Cardiac septum (tissue), 1 donor: ENCODE measurements at regions not wholly inside any gene's neighbourhood (a gene's known extent, or its start where the extent isn't known, plus 50 kb on each side); places are given as distances from the start of the nearest gene placed in this dataset.

Experiments used
- DNase-seq: peaks from one replicate; pipeline ENCODE4 v3.0.0-alpha.2; 2020; ENCODE audit warnings: low spot score
- intact Hi-C: fragments of 100-400 bp; cut with DNase I; formaldehyde crosslinking; loops from one replicate; pipeline ENCODE4 v1.14.0; 2022
- donor health status: DM: no; HTN: no; CAD: no.

DNA sequence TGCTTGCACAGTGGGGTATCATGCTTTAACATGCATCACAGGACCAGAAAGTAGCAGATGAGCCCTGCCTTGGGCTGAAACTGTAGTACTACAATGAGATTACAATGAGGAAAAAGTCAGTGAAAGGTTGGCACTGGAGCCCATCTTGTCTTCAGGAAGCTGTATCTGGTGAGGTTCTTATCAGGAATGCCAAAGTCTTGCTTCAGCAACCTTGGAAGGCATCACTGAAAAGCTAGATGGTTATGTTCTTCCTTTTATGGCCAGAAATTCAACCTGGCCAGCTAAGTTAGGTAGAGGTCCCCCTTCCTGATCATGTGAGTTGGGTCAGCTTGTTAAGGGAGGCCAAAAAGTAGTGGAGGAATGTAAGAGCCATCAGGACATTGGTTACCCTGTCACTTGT is 254.0 kb upstream of the FAT3 start:
- intact Hi-C loops: no loop called here
- DNase-seq: no peak

DNA sequence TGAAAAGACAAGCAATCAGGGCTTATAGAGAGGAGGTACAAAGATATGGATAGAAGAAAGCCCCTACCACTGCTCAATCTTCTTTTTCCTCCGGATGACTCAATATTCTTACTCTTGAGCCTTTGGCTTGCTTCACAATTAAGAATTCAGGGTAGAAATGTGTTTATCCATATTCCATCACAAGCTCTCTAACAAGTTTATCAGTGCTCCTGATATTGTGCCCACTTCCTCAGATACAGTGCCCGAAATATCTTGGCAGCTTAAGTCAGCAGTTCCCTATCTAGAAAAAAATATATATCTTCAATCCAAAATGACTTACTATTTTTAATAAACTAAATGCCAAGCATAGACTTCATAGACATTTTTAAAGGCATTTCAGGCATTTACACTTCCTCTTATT is 255.1 kb upstream of the FAT3 start:
- no peak for DNase-seq
- intact Hi-C loops: no loop called here

DNA sequence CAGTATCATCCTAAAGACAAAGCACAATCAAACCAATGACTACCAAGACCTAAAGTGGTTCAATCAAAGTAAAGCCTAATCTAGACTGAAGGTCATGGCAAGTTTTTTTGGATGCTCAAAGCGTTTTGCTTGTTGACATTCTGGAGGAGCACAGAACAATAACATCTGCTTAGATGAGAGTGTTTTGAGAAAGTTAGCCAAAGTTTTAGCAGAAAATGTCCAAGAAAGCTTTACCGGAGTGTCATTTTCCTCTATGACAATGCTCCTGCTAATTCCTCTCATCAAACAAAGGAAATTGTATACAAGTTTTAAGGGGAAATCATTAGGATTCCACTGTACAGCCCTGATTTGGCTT is 256.9 kb upstream of the FAT3 start:
- intact Hi-C loops: no loop called here
- no peak for DNase-seq

DNA sequence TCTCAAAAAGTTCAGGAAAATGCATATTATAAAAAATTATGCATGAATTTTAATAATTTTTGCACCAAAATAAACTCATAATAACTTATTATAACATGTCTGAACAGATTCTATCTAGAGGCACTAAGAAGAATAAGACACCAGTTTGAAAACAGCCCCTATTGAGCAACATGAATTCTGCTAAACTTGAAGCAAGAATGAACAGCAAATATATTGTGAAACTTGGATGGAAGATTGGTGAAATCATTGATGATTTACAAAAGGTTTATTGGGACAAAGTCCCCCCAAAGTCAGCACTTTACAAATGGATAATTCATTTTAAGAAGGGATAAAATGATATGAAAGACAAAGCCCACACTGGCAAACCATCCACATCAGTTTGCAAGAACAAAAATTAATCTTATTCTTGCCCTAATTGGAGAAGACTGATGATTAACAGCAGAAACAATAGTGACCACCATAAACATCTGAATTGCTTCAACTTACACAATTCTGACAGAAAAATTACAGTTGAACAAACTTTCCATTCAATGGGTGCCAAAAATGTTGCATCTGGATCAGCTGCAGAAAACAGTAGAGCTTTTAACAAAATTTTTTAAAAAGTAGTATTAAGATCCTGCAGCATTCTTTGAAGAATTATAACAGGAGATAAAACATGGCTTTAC is 257.5 kb upstream of the FAT3 start:
- intact Hi-C loops: no loop called here
- DNase-seq: no peak

DNA sequence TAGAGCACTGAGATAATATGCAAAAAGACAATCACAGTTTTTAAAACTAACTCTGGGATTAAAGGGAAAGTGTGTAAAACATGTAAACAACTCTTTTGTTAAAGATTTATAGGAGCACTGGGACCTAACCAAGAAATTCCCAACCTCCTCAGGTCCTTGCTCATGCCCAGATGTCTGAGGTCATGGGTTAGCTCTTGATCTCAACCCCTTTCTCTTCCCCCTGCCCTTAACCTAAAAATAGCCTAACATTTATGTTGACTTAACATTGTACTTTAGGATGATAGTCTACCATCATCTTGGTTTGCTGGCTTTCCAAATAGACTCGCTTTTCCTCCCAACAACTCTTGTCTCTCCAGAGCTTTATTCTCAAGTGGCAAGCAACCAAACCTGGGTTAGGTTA is 258.2 kb upstream of the FAT3 start:
- intact Hi-C loops: no loop called here
- DNase-seq: no peak

DNA sequence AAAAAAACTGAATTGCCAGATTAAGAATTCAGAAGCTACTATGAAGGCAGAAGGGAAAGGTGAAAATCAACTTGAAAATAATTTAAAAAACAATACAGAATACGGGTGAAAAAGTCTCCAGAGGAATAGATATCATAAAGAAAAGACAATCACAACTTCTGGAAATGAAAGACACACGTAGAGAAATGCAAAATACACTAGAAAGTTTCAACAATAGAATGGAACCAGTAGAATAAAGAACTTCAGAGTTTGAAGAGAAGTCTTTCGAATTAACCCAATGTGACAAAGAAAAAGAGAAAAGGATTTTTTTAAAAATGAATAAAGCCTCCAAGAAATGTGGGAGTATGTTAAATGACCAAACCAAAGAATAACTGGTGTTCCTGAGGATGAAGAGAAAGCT is 263.8 kb upstream of the FAT3 start:
- intact Hi-C loops: no loop called here
- DNase-seq: no peak

DNA sequence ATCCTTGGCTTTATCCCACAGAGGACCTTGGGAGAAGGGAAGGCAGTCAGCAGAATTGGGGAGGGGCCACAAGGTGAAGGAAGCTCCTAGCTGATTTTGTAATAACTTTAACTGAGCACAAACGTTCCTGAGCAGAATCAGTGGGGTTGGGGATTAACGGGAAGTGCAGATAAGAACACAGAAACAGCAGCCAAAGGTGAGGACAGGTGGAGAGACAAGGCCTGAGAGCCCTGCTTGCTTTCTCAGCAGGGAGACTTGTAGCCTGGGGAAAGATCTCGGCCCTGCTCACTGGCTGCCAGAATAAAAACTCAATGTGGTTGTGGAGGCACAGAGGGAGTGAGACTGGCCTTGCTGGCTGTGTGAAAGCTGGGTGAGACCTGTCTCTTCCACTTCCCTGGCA is 265.2 kb upstream of the FAT3 start:
- intact Hi-C loops: no loop called here
- no peak for DNase-seq

DNA sequence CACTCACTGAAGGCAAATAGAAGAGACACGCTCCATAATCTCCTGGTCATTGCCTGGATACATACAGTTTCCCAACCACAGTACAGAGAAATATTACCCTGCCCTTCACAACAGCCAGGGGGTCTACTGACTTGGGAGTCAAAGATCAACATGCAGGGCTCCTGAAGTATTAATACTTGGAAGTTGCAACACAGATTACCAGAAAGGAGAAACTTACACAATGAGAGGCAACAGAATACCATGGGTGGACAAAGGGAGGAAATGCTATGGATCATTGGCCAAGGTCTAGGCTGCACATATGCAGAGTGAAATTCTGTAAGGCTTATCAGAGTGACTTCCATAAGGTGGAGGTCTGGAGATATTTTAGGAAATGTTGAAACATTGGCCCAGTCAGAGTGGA is 267.9 kb upstream of the FAT3 start:
- intact Hi-C loops: no loop called here
- DNase-seq: no peak

DNA sequence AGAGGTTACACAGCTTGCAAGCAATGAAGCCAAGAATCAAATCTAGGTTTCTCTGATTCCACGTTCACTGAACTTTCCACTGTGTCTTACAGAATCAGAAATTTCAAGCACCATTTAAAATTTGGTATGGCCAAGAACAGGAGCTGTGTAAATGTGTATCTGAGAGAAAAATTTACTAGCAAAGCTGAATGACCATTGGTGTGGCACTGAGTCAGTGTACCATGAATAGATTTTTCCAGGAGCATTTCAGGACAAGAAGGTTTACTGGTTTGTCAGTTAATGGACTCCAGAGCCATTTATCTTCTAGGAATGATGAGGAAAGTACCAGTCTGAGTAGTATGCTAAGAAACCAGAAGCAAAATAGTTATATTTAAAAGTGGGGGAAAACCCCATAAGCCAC is 269.4 kb upstream of the FAT3 start:
- intact Hi-C loops: no loop called here

DNA sequence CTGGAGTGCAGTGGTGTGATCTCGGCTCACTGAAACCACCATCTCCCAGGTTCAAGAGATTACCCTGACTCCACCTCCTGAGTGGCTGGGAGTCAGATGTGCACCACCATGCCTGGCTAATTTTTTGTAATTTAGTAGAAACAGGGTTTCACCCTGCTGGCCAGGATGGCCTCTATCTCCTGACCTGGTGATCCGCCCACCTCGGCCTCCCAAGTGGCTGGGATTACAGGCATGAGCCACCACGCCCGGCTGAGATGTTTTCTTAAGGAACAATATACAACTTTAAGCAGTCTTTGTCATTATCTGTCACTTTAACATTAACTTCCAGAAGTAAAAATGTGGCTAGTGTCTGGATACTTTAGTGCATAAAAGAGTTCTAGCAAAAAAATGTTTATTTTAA is 272.6 kb upstream of the FAT3 start:
- intact Hi-C loops: no loop called here
- DNase-seq: no peak

More for the DNA sequence above, 269.4 kb upstream of the FAT3 start:
- DNase-seq: no peak

DNA sequence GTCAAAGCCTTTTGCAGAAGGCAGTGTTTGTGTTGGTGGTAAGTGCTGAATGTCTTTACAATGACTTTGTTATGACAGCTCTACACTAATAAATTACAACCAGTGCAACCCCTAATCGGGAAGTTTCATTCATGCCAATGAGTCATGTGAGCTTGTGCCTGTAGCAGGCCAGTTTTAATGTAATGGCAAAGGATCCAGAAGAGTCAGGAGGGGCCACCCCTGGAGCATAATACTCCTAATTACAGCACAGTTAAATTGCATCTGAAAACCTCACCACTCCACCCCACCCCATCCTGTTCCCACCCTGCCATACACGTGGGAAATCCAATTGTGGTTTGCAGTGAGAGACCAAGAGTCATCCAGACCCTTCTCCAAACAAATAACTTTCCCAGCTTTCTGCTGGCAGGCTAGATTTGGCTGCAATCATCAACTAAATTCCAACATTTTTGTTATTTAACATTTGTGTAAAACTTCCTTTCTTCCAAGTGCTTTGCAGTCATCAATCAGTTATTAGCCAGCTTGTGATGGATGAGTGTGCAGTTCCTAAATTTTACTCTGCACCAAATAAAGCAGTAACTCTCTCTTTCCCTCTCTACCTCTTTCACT is 277.3 kb upstream of the FAT3 start:
- no peak for DNase-seq
- intact Hi-C loops: no loop called here

DNA sequence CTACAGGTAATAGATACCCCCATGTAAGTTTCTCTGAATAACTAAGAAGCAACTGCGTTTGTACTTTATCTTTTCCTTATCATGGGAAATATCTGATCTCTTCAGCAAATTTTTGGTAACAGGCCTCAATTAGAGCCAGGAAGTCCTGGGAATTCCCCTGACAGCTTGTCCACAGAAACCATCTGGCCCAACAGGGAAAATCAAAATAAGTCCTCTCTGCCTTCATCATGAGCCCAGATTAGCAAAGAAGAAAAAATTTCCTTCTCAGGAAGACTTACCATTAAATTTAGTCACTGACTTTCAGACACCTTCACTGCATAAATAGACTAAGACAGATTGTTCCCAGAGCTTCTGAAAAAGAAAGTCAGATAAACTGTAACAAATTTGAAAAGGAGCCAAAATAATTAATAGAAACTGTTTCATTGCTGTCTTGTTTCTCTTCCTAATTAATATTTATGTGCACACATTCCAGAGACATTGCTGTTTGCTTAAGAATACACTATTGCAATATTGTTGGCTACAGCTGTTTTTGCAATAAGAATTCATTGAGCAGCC is 278.1 kb upstream of the FAT3 start:
- intact Hi-C loops: no loop called here
- DNase-seq: no peak

DNA sequence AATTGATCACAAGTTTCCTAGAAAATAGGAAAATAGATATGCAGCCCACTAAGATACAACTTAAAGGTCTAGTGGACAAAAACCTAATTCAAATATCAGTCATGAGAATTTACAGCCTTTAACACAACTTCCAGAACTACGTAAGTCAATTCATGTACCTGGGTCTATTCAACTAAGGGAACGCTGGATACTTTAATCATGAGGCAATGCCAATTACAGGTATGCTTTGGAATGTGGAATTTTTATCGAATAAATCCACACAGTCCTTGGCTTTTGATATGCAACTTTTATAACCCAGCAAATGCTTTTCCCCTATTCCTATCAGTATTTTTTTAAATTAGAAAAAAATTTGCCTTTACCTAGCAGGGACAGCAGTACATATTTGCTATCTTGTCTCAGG is 289.5 kb upstream of the FAT3 start:
- intact Hi-C loops: no loop called here

DNA sequence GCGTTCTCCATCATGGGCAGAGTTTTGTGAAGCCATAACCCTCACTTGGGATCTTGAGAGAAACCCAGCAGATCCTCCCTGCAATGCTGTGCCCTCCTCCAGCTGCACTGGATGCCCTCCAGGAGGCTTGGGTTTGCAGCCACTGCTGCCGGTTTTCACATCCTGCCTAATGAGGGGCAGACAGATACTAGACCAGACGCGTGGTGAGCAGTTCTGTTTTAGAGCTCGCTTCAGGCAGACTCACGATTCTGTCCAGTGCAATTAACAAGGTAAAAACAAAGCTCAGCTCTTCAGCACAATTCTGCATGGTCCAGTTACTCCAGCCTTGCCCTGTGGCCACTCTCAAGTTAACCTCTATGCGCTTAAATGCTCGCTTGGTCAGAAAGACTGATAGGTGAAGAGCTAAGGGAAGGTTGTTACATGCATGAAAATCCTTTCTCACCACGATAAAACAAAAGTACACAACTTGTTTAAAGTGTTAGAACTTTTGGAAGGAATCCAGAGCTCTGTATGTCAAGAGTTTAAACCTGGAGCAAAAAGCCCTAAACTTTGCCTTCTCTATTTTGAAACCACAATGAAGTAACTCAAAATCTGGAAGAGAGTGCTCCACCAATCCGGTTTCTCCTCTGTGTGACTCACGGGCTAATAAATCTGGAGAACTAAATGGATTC is 292.3 kb upstream of the FAT3 start:
- intact Hi-C loops: no loop called here
- no peak for DNase-seq

More for the DNA sequence above, 289.5 kb upstream of the FAT3 start:
- DNase-seq: no peak

DNA sequence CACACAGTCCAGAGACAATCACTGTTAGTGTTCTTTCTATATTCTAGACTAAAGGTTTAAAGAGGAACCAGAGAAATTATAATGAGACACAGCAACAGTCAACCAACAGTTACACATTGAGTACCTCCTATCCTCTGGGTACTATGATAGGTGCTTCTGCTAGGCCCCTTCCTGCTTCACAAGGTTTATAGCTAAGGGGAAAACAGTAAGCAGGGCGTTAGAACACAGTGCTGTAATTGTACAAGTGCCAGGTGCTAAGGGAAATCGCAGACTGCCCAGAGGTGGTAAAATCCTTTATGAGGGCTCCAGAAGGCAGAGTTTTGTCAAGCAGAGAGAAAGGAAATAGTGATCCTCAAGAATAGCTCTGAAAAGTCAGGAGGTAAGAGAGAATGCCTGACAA is 297.2 kb upstream of the FAT3 start:
- intact Hi-C loops: no loop called here

DNA sequence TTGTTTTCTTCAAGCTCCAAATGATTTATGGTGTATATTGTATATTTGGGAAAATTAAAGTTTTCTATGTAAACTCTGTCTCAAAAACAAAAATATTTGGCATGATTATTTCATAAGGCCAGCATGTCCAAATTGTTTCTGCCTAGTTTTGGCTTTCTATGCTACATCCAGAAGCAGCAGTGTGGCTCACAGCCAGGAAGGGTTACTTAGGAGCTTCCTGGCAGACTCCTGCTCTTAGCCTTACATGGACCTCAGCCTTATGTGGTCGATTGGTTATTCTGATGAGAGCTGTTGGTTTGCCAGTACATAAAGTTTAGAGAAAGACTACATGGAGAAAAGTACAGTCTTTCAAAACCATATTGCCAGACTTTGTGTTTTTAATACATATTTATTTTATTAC is 297.7 kb upstream of the FAT3 start:
- no peak for DNase-seq
- intact Hi-C loops: no loop called here

More for the DNA sequence above, 297.2 kb upstream of the FAT3 start:
- no peak for DNase-seq

DNA sequence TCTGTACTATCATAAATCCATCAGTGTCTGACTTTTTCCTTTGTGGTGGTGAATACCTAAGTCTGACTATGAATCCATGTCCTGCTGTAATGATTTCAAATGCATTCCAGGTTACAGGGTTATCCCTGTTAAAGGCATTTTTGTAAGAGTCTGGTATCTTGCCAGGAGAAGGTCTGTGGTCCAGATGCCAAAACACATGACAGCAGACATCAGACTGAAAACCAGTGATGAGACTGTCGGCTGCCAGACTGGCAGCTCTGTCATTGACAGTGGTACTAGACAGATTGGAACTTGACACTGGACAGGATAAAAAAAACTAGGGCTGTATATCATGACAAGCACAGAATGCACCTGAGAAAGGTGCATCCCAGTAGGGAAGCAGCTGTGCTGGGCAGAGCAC is 301.8 kb upstream of the FAT3 start:
- intact Hi-C loops: no loop called here
- no peak for DNase-seq

DNA sequence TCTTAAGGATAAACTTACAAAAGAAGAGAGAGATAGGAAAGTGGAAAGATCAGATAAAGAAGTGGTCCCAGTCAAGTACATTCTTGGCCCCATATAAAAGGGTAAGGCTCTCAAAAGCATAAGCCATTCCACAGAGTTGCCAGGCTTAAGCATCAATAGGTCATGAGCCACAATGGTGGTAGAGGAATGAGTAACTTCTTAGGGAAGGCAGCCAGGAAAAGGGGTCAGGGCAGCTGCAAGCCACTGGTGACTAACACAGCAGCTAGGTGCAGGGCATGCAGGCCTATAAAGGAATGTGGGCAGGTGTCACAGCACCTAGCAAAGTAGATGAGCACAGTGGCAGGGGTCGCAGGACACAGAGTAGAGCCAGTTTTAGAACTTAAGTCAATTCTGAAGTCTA is 302.6 kb upstream of the FAT3 start:
- intact Hi-C loops: no loop called here
- DNase-seq: no peak

DNA sequence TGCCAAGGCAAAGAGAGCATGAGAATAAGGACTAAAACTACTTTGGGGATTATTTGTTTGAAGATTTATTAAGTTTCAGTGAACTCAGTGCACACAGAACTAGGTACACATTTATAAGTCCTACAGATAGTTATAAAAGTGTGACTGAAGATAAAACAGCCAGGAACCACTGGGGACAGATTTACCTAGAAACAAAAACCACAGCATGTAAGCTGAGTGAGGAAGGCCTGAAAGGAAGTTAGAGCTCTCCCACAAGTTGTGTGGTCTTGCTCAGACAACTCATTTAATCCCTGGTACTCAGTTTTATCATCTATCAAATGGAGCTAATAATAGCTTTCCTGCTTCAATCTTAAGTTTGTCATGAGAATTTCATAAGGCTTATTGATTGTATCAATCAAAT is 311.2 kb upstream of the FAT3 start:
- no peak for DNase-seq
- intact Hi-C loops: no loop called here

DNA sequence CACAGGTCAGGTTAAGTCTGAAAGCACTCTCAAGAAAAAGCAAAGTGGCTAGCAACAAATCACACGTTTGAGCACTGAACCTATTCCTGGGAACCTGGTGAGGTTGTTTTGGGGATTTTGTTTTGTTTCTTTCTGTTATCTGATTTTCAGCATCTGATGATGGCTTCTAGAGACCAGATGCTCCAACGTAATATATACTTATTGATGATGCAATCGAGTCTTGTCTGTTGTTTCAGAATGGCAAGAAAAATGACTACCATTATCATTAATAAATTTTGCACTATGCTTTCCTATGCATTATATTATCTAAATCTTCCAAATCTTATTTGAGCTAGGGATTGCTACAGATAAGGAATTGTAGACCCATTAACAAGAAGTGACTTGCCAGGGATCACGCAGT is 312.3 kb upstream of the FAT3 start:
- intact Hi-C loops: no loop called here
- no peak for DNase-seq
